ENCODE measurements at regions not wholly inside any gene's neighbourhood (a gene's known extent, or its start where the extent isn't known, plus 50 kb on each side); places are given as distances from the start of the nearest gene placed in this dataset.

DNA sequence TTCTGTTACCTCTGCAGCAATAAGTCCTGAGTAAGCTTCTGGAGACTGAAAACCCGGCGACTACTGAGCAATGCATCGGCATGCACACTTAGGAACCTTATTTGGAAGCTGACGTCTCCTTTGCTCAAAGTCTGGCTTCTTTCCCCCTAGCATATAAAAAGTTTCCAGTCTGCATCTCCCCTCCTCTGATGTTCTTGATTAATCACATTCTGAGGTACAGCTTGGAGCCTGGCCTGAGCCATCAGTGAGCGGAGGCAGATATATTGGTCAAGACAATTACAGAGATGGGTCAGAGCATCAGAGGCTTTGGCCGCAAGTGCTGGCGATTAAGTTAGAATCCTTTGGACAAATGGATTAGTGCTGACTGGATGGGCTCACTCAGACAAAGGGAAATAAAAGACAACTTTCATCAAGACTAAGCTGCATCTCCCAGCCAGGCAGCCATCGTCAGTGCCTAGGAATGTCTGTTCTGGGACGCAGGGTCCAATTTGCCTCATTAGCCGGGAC, 140.7 kb downstream of the MTX3 start:
- H4K20me1 ChIP-seq (ENCODE audit: insufficient read depth), result no peaks in the 10 kb centered on the region
- no peak overlapping the region for H2AFZ ChIP-seq (ENCODE audit: low read depth, low read length, poor library complexity, severe bottlenecking)
- intact Hi-C loops (cut with micrococcal nuclease), result loop anchor here (10.0 kb wide), 2 partner anchors 716 to 956 kb away; no protein-coding TSS in a partner anchor
- no peaks in the 10 kb centered on the region for H3K9me2 ChIP-seq (ENCODE audit: insufficient read depth)
- H3K4me1 ChIP-seq (ENCODE audit: control insufficient read depth in 1 of 2, insufficient read depth in 2 of 2, low read length in 2 of 2), result peaks cover 4 to 11% of the 10 kb centered on the region in 2 experiments; a peak in 3 of 4 replicates
- no peaks in the 10 kb centered on the region for H3K27me3 ChIP-seq (ENCODE audit: insufficient read depth, low read length)
- no peak overlapping the region for H3K4me3 ChIP-seq (replicated peaks in 1 of 2; ENCODE audit: low read depth in 1 of 2, low read length in 2 of 2)
- no peaks in the 10 kb centered on the region for H3K9me3 ChIP-seq (ENCODE audit: control insufficient read depth in 1 of 2, insufficient read depth in 1 of 2, low read depth in 1 of 2, low read length in 2 of 2)
- H3K79me2 ChIP-seq (ENCODE audit: insufficient read depth, low read length), result no peaks in the 10 kb centered on the region
- ChIA-PET RAD21 (ENCODE audit: low non-redundant PET in 1 of 2, low total read pairs in 2 of 2, uncharacterized antibody in 2 of 2, unreplicated experiment in 2 of 2) (no interaction called here), POLR2A (no interaction called here), CTCF (no interaction called here)
- no peak overlapping the region for H3K27ac ChIP-seq (ENCODE audit: low read depth, low read length)
- no peak for ATAC-seq
- BruUV-seq (replicated peaks), result no TSS peak
- H3K4me2 ChIP-seq (ENCODE audit: low read length), result no peak overlapping the region
- no peak overlapping the region for H3K9ac ChIP-seq (ENCODE audit: low read length)
- TF ChIP-seq EZH2phosphoT487 (IDR thresholded peaks at IDR 0.05; ENCODE audit: borderline replicate concordance) (no peak), SRF (IDR thresholded peaks at IDR 0.05; ENCODE audit: low read depth) (no peak), CBX3 (IDR thresholded peaks at IDR 0.05; ENCODE audit: low read depth) (no peak), TCF7L2 (IDR thresholded peaks at IDR 0.05; ENCODE audit: borderline replicate concordance, extremely low read depth, insufficient read depth, insufficient read length) (no peak), ELF1 (IDR thresholded peaks at IDR 0.05; ENCODE audit: borderline replicate concordance, low read depth) (no peak), JUND (IDR thresholded peaks at IDR 0.05) (no peak), EZH2 (IDR thresholded peaks at IDR 0.05) (no peak), POLR2A (IDR thresholded peaks at IDR 0.05; ENCODE audit: borderline replicate concordance, extremely low read depth, insufficient read depth, insufficient read length) (no peak), EGR1 (IDR thresholded peaks at IDR 0.05; ENCODE audit: low read depth) (no peak), SIN3A (IDR thresholded peaks at IDR 0.05; ENCODE audit: low read depth) (no peak), CEBPB (IDR thresholded peaks at IDR 0.05; ENCODE audit: low read depth) (no peak), ZFX (IDR thresholded peaks at IDR 0.05) (no peak), ZNF274 (IDR thresholded peaks at IDR 0.05; ENCODE audit: low read depth, low read length) (no peak)
- TF ChIP-seq, protein P1, sequence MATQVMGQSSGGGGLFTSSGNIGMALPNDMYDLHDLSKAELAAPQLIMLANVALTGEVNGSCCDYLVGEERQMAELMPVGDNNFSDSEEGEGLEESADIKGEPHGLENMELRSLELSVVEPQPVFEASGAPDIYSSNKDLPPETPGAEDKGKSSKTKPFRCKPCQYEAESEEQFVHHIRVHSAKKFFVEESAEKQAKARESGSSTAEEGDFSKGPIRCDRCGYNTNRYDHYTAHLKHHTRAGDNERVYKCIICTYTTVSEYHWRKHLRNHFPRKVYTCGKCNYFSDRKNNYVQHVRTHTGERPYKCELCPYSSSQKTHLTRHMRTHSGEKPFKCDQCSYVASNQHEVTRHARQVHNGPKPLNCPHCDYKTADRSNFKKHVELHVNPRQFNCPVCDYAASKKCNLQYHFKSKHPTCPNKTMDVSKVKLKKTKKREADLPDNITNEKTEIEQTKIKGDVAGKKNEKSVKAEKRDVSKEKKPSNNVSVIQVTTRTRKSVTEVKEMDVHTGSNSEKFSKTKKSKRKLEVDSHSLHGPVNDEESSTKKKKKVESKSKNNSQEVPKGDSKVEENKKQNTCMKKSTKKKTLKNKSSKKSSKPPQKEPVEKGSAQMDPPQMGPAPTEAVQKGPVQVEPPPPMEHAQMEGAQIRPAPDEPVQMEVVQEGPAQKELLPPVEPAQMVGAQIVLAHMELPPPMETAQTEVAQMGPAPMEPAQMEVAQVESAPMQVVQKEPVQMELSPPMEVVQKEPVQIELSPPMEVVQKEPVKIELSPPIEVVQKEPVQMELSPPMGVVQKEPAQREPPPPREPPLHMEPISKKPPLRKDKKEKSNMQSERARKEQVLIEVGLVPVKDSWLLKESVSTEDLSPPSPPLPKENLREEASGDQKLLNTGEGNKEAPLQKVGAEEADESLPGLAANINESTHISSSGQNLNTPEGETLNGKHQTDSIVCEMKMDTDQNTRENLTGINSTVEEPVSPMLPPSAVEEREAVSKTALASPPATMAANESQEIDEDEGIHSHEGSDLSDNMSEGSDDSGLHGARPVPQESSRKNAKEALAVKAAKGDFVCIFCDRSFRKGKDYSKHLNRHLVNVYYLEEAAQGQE (IDR thresholded peaks at IDR 0.05; ENCODE audit: low read depth), result no peak
- TF ChIP-seq, protein P2, sequence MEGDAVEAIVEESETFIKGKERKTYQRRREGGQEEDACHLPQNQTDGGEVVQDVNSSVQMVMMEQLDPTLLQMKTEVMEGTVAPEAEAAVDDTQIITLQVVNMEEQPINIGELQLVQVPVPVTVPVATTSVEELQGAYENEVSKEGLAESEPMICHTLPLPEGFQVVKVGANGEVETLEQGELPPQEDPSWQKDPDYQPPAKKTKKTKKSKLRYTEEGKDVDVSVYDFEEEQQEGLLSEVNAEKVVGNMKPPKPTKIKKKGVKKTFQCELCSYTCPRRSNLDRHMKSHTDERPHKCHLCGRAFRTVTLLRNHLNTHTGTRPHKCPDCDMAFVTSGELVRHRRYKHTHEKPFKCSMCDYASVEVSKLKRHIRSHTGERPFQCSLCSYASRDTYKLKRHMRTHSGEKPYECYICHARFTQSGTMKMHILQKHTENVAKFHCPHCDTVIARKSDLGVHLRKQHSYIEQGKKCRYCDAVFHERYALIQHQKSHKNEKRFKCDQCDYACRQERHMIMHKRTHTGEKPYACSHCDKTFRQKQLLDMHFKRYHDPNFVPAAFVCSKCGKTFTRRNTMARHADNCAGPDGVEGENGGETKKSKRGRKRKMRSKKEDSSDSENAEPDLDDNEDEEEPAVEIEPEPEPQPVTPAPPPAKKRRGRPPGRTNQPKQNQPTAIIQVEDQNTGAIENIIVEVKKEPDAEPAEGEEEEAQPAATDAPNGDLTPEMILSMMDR (IDR thresholded peaks at IDR 0.05 in 2 of 3, conservative IDR thresholded peaks at IDR 0.05 in 1 of 3; ENCODE audit: borderline replicate concordance in 1 of 3, insufficient read depth in 1 of 3, low read depth in 2 of 3, low read length in 2 of 3), result no peak
- TF ChIP-seq, protein P3, sequence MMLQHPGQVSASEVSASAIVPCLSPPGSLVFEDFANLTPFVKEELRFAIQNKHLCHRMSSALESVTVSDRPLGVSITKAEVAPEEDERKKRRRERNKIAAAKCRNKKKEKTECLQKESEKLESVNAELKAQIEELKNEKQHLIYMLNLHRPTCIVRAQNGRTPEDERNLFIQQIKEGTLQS (IDR thresholded peaks at IDR 0.05), result no peak
- TF ChIP-seq, protein P4, sequence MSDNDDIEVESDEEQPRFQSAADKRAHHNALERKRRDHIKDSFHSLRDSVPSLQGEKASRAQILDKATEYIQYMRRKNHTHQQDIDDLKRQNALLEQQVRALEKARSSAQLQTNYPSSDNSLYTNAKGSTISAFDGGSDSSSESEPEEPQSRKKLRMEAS (IDR thresholded peaks at IDR 0.05), result no peak
- no peak for DNase-seq (ENCODE audit: low read depth, low spot score)
- no peaks in the 10 kb centered on the region for H3K36me3 ChIP-seq (ENCODE audit: control insufficient read depth in 1 of 2, insufficient read depth in 2 of 2, low read length in 2 of 2)
